HEK293T (cell line): ENCODE measurements at regions not wholly inside any gene's neighbourhood (a gene's known extent, or its start where the extent isn't known, plus 50 kb on each side); places are given as distances from the start of the nearest gene placed in this dataset.

ENCODE experiments used
- ARNT ChIP-seq: fragments of 450-650 bp; IDR thresholded peaks from 2 replicates; pipeline ENCODE4 v1.6.1; 2017; ENCODE audit warnings: mild to moderate bottlenecking
- BHLHE40 ChIP-seq: fragments of 450-650 bp; IDR thresholded peaks from 2 replicates; pipeline ENCODE4 v1.6.1; 2016; ENCODE audit warnings: mild to moderate bottlenecking, moderate library complexity, borderline replicate concordance
- CTBP1 ChIP-seq: fragments of 450-650 bp; IDR thresholded peaks from 2 replicates; pipeline ENCODE4 v1.6.1; 2016; ENCODE audit warnings: borderline replicate concordance
- ELF4 ChIP-seq: fragments of 450-650 bp; IDR thresholded peaks from 2 replicates; pipeline ENCODE4 v1.6.1; 2017; ENCODE audit warnings: antibody characterized with exemption
- FOXA1 ChIP-seq: fragments of 450-650 bp; IDR thresholded peaks from 2 replicates; pipeline ENCODE4 v1.6.1; 2016; ENCODE audit warnings: mild to moderate bottlenecking
- FOXM1 ChIP-seq: fragments of 450-650 bp; IDR thresholded peaks from 2 replicates; pipeline ENCODE4 v1.6.1; 2017; ENCODE audit warnings: mild to moderate bottlenecking, borderline replicate concordance
- NFRKB ChIP-seq: fragments of 450-650 bp; IDR thresholded peaks from 2 replicates; pipeline ENCODE4 v1.6.1; 2016; ENCODE audit warnings: mild to moderate bottlenecking, moderate library complexity
- SP1 ChIP-seq: fragments of 450-650 bp; IDR thresholded peaks from 2 replicates; pipeline ENCODE4 v1.6.1; 2017
- SUZ12 ChIP-seq: fragments of 450-650 bp; IDR thresholded peaks from 2 replicates; pipeline ENCODE4 v1.6.1; 2016; ENCODE audit warnings: mild to moderate bottlenecking
- TF ChIP-seq, protein P1 (sequence below): fragments of 450-650 bp; IDR thresholded peaks from 2 replicates; pipeline ENCODE4 v1.6.1; 2016

DNA sequence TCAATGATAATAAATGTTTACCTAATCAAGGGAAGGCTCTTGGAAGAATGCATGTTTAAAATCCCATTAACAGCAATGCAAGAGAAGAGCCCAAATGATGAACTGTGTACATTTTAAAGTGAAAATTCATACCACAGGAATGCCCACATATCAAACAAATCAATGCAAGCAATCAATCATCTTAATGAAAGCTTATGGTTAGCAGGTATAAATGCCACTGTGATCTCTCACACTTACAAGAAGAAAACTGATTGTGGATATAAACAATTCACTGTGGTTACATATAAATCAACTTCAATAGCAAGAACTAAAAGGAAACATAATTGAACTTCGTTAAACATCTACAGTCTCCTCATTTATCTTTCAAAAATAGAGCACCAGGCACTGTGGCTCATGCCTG, 161.0 kb upstream of the RORB start:
- no peak for TF ChIP-seq CTBP1
- TF ChIP-seq FOXM1: no peak
- no peak for TF ChIP-seq BHLHE40
- TF ChIP-seq, protein P1, sequence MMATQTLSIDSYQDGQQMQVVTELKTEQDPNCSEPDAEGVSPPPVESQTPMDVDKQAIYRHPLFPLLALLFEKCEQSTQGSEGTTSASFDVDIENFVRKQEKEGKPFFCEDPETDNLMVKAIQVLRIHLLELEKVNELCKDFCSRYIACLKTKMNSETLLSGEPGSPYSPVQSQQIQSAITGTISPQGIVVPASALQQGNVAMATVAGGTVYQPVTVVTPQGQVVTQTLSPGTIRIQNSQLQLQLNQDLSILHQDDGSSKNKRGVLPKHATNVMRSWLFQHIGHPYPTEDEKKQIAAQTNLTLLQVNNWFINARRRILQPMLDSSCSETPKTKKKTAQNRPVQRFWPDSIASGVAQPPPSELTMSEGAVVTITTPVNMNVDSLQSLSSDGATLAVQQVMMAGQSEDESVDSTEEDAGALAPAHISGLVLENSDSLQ: no peak
- TF ChIP-seq SUZ12: no peak
- no peak for TF ChIP-seq ARNT
- TF ChIP-seq SP1: no peak
- TF ChIP-seq ELF4: no peak
- TF ChIP-seq NFRKB: no peak
- no peak for TF ChIP-seq FOXA1
